IMR-90 (cell line): ENCODE measurements at regions not wholly inside any gene's neighbourhood (a gene's known extent, or its start where the extent isn't known, plus 50 kb on each side); places are given as distances from the start of the nearest gene placed in this dataset.

Experiments used
- ATAC-seq: fragments of 200-7000 bp; cut with Tn5 transposase; 2 replicates; pipeline ENCODE4 v1.9.1; 2020; ENCODE audit warnings: low read depth, mild to moderate bottlenecking, moderate library complexity
- BruUV-seq: library from RNA; stranded (reverse); fragments of 400-500 nt; replicated peaks from 2 replicates; lab custom pipeline; 2021; lab: Mats Ljungman, UMichigan
- CTCF ChIA-PET: fragments of 300-600 bp; formaldehyde crosslinking; extraction: SDS; loops from one replicate; lab custom pipeline; 2021; ENCODE audit warnings: antibody characterized with exemption; lab: Yijun Ruan, JAX
- POLR2A ChIA-PET: fragments of 300-600 bp; sonication (Branson Sonifier 250); formaldehyde crosslinking; loops from one replicate; lab custom pipeline; 2022; ENCODE audit warnings: antibody characterized with exemption; ENCODE audit not compliant: unreplicated experiment; lab: Charles Lee
- DNase-seq: peaks from one replicate; pipeline ENCODE4 v3.0.0; 2013
- H2AFZ ChIP-seq: replicated peaks from 2 replicates; pipeline ENCODE3; 2013; ENCODE audit warnings: low read length, mild to moderate bottlenecking; ENCODE audit not compliant: poor library complexity
- H2AK5ac ChIP-seq: 2 replicates; pipeline ENCODE4 v1.6.1; 2013; ENCODE audit warnings: low read depth, low read length, inconsistent platforms
- H2AK9ac ChIP-seq: replicated peaks from 2 replicates; pipeline ENCODE3; 2013; ENCODE audit warnings: mild to moderate bottlenecking, low read depth, low read length, moderate library complexity; ENCODE audit not compliant: poor library complexity
- H2BK120ac ChIP-seq: 2 replicates; pipeline ENCODE4 v1.6.1; 2013; ENCODE audit warnings: low read depth, low read length, inconsistent platforms
- H2BK15ac ChIP-seq: 3 replicates; pipeline ENCODE4 v1.6.1; 2013; ENCODE audit warnings: low read depth, low read length, inconsistent platforms
- H2BK20ac ChIP-seq: 2 replicates; pipeline ENCODE4 v1.6.1; 2013; ENCODE audit warnings: low read depth, mild to moderate bottlenecking, inconsistent platforms, low read length, moderate library complexity
- H2BK5ac ChIP-seq: 2 replicates; pipeline ENCODE4 v1.6.1; 2013; ENCODE audit warnings: mild to moderate bottlenecking, low read depth, low read length, inconsistent platforms; ENCODE audit not compliant: poor library complexity, severe bottlenecking
- H3K14ac ChIP-seq: replicated peaks from 2 replicates; pipeline ENCODE4 v1.6.1; 2013; ENCODE audit warnings: low read depth, low read length, inconsistent platforms
- H3K18ac ChIP-seq: 2 replicates; pipeline ENCODE4 v1.6.1; 2013; ENCODE audit warnings: low read depth, low read length, control low read depth
- H3K23ac ChIP-seq: 2 replicates; pipeline ENCODE4 v1.6.1; 2013; ENCODE audit warnings: low read depth, low read length, inconsistent platforms
- H3K27ac ChIP-seq: 2 replicates; pipeline ENCODE4 v1.5.1; 2013; ENCODE audit warnings: mild to moderate bottlenecking, control low read depth, low read length; ENCODE audit not compliant: insufficient read depth
- H3K27me3 ChIP-seq: 2 replicates; pipeline ENCODE4 v1.6.1; 2013; ENCODE audit warnings: low read length; ENCODE audit not compliant: control insufficient read depth, insufficient read depth
- H3K36me3 ChIP-seq: 2 replicates; pipeline ENCODE4 v1.6.1; 2013; ENCODE audit warnings: low read length, mixed read lengths; ENCODE audit not compliant: control insufficient read depth, insufficient read depth
- H3K4ac ChIP-seq: 2 replicates; pipeline ENCODE4 v1.6.1; 2013; ENCODE audit warnings: low read depth, low read length, inconsistent platforms
- H3K4me1 ChIP-seq: 2 replicates; pipeline ENCODE4 v1.6.1; 2013; ENCODE audit warnings: low read length, mixed read lengths; ENCODE audit not compliant: control insufficient read depth, insufficient read depth
- H3K4me2 ChIP-seq: 2 replicates; pipeline ENCODE4 v1.6.1; 2013; ENCODE audit warnings: low read depth, mild to moderate bottlenecking, control low read depth, low read length, moderate library complexity
- H3K4me3 ChIP-seq: 2 replicates; pipeline ENCODE4 v1.5.1; 2013; ENCODE audit warnings: low read depth, mild to moderate bottlenecking, control low read depth, low read length, moderate library complexity; ENCODE audit not compliant: insufficient read depth
- H3K56ac ChIP-seq: 2 replicates; pipeline ENCODE4 v1.6.1; 2013; ENCODE audit warnings: low read length, inconsistent platforms; ENCODE audit not compliant: insufficient read depth; ENCODE audit errors: extremely low read depth
- H3K79me1 ChIP-seq, 2 experiments: 2 replicates each; pipeline ENCODE4 v1.6.1; 2013; ENCODE audit warnings: low read length in 2 of 2, inconsistent platforms in 1 of 2, low read depth in 1 of 2
- H3K9ac ChIP-seq: 2 replicates; pipeline ENCODE4 v1.6.1; 2013; ENCODE audit warnings: low read depth, low read length, control low read depth
- H3K9me1 ChIP-seq: 2 replicates; pipeline ENCODE4 v1.6.1; 2013; ENCODE audit warnings: low read length, inconsistent platforms; ENCODE audit not compliant: insufficient read depth
- H3K9me3 ChIP-seq: 2 replicates; pipeline ENCODE4 v1.6.1; 2013; ENCODE audit warnings: low read length; ENCODE audit not compliant: control insufficient read depth, insufficient read depth
- H4K20me1 ChIP-seq: 2 replicates; pipeline ENCODE4 v1.6.1; 2013; ENCODE audit warnings: low read length, inconsistent platforms; ENCODE audit not compliant: insufficient read depth
- H4K5ac ChIP-seq: 2 replicates; pipeline ENCODE4 v1.6.1; 2013; ENCODE audit warnings: mild to moderate bottlenecking, low read depth, low read length, control low read depth
- H4K8ac ChIP-seq, 2 experiments: 2 replicates each; pipeline ENCODE4 v1.6.1; 2013; ENCODE audit warnings: low read depth in 2 of 2, low read length in 2 of 2, control low read depth in 1 of 2, inconsistent platforms in 1 of 2
- H4K91ac ChIP-seq: 2 replicates; pipeline ENCODE4 v1.6.1; 2013; ENCODE audit warnings: low read depth, low read length, inconsistent platforms; ENCODE audit not compliant: insufficient read depth
- FOS ChIP-seq: fragments of 150-350 bp; IDR thresholded peaks from 2 replicates; pipeline ENCODE4 v1.6.1; 2016; ENCODE audit warnings: low read depth, low read length
- POLR2A ChIP-seq: IDR thresholded peaks from 2 replicates; pipeline ENCODE4 v1.6.1; 2012; ENCODE audit warnings: mild to moderate bottlenecking, low read depth, low read length
- WGBS, 2 experiments: methylation state at CpG; one replicate each; pipeline versions ENCODE4 v1.1.5 to v1.1.7; 2013; ENCODE audit warnings: missing lambda C conversion rate in 2 of 2; ENCODE audit not compliant: insufficient read length in 1 of 2; ENCODE audit errors: extremely low coverage in 2 of 2; 5-methylcytosine and 5-hydroxymethylcytosine counted together
- dilution Hi-C: fragments of 300-500 bp; cut with HindIII; formaldehyde crosslinking; loops from one replicate; pipeline ENCODE4 v1.14.3; 2018; ENCODE audit warnings: low sequenced_read_pairs; ENCODE audit not compliant: unreplicated experiment
- in situ Hi-C: fragments of 300-500 bp; cut with MboI; formaldehyde crosslinking; loops from 3 replicates; pipeline ENCODE4 v1.14.3; 2019; ENCODE audit warnings: low sequenced_read_pairs, inconsistent platforms, mixed read lengths
- intact Hi-C: fragments of 100-400 bp; cut with micrococcal nuclease; formaldehyde crosslinking; loops from 2 replicates; pipeline ENCODE4 v1.10.0; 2022

- Histone ChIP-seq H3K27ac (no peak overlapping the region), H2AK9ac (no peak overlapping the region), H4K20me1 (no peaks in the 10 kb centered on the region), H2BK5ac (no peak overlapping the region), H3K9ac (no peak overlapping the region), H3K56ac (no peak overlapping the region), H3K18ac (no peak overlapping the region), H3K14ac (0 out of 2 replicates have a peak overlapping the region, but pooled peaks have one; percentile 24), H3K4me3 (no peak overlapping the region), H3K9me1 (peaks cover 23% of the 10 kb centered on the region), H2AFZ (no peak overlapping the region), H2AK5ac (no peak overlapping the region), H3K27me3 (no peaks in the 10 kb centered on the region), H3K4me2 (no peak overlapping the region), H2BK20ac (no peak overlapping the region), H3K79me1 (no peaks in the 10 kb centered on the region), H2BK15ac (no peak overlapping the region), H2BK120ac (peak overlapping the region; percentile 25; the same call in 1 of the 2 replicates), H3K36me3 (no peaks in the 10 kb centered on the region), H3K9me3 (no peaks in the 10 kb centered on the region), H3K4ac (no peak overlapping the region; the same call in 1 of the 2 replicates), H4K8ac (no peak overlapping the region), H3K4me1 (peaks cover 21% of the 10 kb centered on the region), H4K91ac (no peak overlapping the region), H4K5ac (no peak overlapping the region), H3K23ac (peak overlapping the region; percentile 3; the same call in 1 of the 2 replicates)
- intact Hi-C loops: no loop called here
- WGBS, 2 experiments: no CpG with 5 or more reads among the region's 3 CpGs
- no peak for ATAC-seq
- POLR2A ChIA-PET: no interaction called here
- dilution Hi-C loops: no loop called here
- CTCF ChIA-PET: no interaction called here
- BruUV-seq: no TSS peak
- in situ Hi-C loops: no loop called here
- no peak for TF ChIP-seq POLR2A
- TF ChIP-seq FOS: no peak
- no peak for DNase-seq
These were observed 180.2 kb upstream of the RUNX1 start for GRCh38 chr21:35229290-35229689.
